Natural killer cell treated with Interleukin-12 subunit alpha and Interleukin-12 subunit beta and Interleukin-15 and Interleukin-18, amount 100 ng/mL, for 72 hours (primary cell): ENCODE measurements at regions not wholly inside any gene's neighbourhood (a gene's known extent, or its start where the extent isn't known, plus 50 kb on each side); places are given as distances from the start of the nearest gene placed in this dataset.
A peak's percentile ranks its signal among the peaks of the same experiment; 100 is the strongest.

Experiments
- ATAC-seq, 2 donors: fragments of 150-1000 bp; cut with Tn5 transposase in 1 of 2; sonication (Bioruptor Pico), chemical (Tn5 transposase) in 1 of 2; 2 replicates each; pipeline ENCODE4 v1.10.0; 2021
- DNase-seq: peaks from one replicate; pipeline ENCODE4 v3.0.0; 2022; ENCODE audit warnings: low spot score
- H3K27ac Mint-ChIP-seq, 2 donors: 1 replicate in 1 of 2; 2 replicates in 1 of 2; pipeline ENCODE4 v1.8.0; 2022; ENCODE audit warnings: mixed read lengths in 2 of 2, mild to moderate bottlenecking in 1 of 2, moderate library complexity in 1 of 2
- H3K27me3 Mint-ChIP-seq, 2 donors: 1 replicate in 1 of 2; 2 replicates in 1 of 2; pipeline ENCODE4 v1.8.0; 2022; ENCODE audit warnings: mixed read lengths in 2 of 2
- H3K36me3 Mint-ChIP-seq: one replicate; pipeline ENCODE4 v1.8.0; 2022; ENCODE audit warnings: mixed read lengths
- H3K4me1 Mint-ChIP-seq, 2 donors: 1 replicate in 1 of 2; 2 replicates in 1 of 2; pipeline ENCODE4 v1.8.0; 2022; ENCODE audit warnings: low read depth in 2 of 2, mixed read lengths in 2 of 2, mild to moderate bottlenecking in 1 of 2
- H3K4me3 Mint-ChIP-seq: one replicate; pipeline ENCODE4 v1.8.0; 2022; ENCODE audit warnings: mixed read lengths
- H3K9me3 Mint-ChIP-seq: 2 replicates; pipeline ENCODE4 v1.8.0; 2022; ENCODE audit warnings: mixed read lengths

GRCh38 chr3:177752831-177753230 is 555.5 kb upstream of the TBL1XR1 start:
- peaks cover 0 to 2% of the 10 kb centered on the region in 2 donors for H3K27me3 Mint-ChIP-seq

GRCh38 chr3:177753451-177754155 is 556.3 kb upstream of the TBL1XR1 start:
- no peaks in the 10 kb centered on the region for H3K27me3 Mint-ChIP-seq
- DNase-seq (no peak), ATAC-seq (peak in 1 of 2 donors; percentile 20)
- peaks cover 9 to 15% of the 10 kb centered on the region in 2 donors for H3K4me1 Mint-ChIP-seq
- H3K36me3 Mint-ChIP-seq: no peaks in the 10 kb centered on the region
- no peaks in the 10 kb centered on the region for H3K9me3 Mint-ChIP-seq
- H3K4me3 Mint-ChIP-seq: no peak overlapping the region
- no peak overlapping the region for H3K27ac Mint-ChIP-seq

More at GRCh38 chr3:177752831-177753230, 555.5 kb upstream of the TBL1XR1 start:
- Mint-ChIP-seq H3K4me1 (peaks cover 12 to 15% of the 10 kb centered on the region in 2 donors), H3K4me3 (no peak overlapping the region), H3K36me3 (no peaks in the 10 kb centered on the region), H3K9me3 (no peaks in the 10 kb centered on the region), H3K27ac (no peak overlapping the region)
- no peak for ATAC-seq
- DNase-seq: no peak

GRCh38 chr3:177754508-177754921 is 557.2 kb upstream of the TBL1XR1 start:
- peaks cover 9 to 15% of the 10 kb centered on the region in 2 donors for H3K4me1 Mint-ChIP-seq
- ATAC-seq: no peak

GRCh38 chr3:177758126-177758525 is 560.8 kb upstream of the TBL1XR1 start:
- H3K27ac Mint-ChIP-seq: no peak overlapping the region

More at GRCh38 chr3:177754508-177754921, 557.2 kb upstream of the TBL1XR1 start:
- Mint-ChIP-seq H3K36me3 (no peaks in the 10 kb centered on the region), H3K27me3 (no peaks in the 10 kb centered on the region), H3K9me3 (no peaks in the 10 kb centered on the region), H3K27ac (no peak overlapping the region), H3K4me3 (no peak overlapping the region)
- no peak for DNase-seq

DNA sequence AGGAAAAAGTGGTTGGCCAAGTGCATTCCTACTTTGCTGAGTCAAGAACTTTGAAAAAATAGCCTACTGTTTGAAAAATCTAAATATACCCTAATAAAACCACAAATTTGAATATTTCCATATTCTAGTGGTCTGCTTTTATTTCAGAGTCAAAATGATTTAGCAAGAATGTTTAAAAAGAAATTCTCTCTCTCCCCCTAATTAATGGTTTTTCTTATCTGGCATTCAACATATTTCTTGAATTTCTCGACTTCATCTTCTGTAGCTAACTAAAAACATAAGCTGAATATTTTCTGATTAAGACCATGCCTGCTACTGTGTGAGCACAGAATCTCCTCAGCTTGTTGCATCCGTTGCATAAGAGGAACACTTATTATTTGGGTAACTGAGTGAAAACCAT is 563.5 kb upstream of the TBL1XR1 start:
- H3K27me3 Mint-ChIP-seq: no peaks in the 10 kb centered on the region
- no peak overlapping the region for H3K4me3 Mint-ChIP-seq
- peak overlapping the region in 1 of 2 donors; percentile 54 for H3K27ac Mint-ChIP-seq
- H3K4me1 Mint-ChIP-seq: peaks cover 0 to 12% of the 10 kb centered on the region in 2 donors
- DNase-seq (no peak), ATAC-seq (no peak)
- H3K36me3 Mint-ChIP-seq: peaks cover 7% of the 10 kb centered on the region
- no peaks in the 10 kb centered on the region for H3K9me3 Mint-ChIP-seq

More at GRCh38 chr3:177758126-177758525, 560.8 kb upstream of the TBL1XR1 start:
- peaks cover 5 to 15% of the 10 kb centered on the region in 2 donors for H3K4me1 Mint-ChIP-seq
- peaks cover 7% of the 10 kb centered on the region for H3K36me3 Mint-ChIP-seq
- H3K4me3 Mint-ChIP-seq: no peak overlapping the region
- no peak for DNase-seq
- no peaks in the 10 kb centered on the region for H3K9me3 Mint-ChIP-seq
- H3K27me3 Mint-ChIP-seq: no peaks in the 10 kb centered on the region
- no peak for ATAC-seq

GRCh38 chr3:177764377-177764912 is 567.2 kb upstream of the TBL1XR1 start:
- H3K9me3 Mint-ChIP-seq: peaks cover 2% of the 10 kb centered on the region
- no peak overlapping the region for H3K27ac Mint-ChIP-seq

GRCh38 chr3:177764933-177765332 is 567.7 kb upstream of the TBL1XR1 start:
- DNase-seq: no peak
- peaks cover 4% of the 10 kb centered on the region for H3K9me3 Mint-ChIP-seq
- no peak overlapping the region for H3K27ac Mint-ChIP-seq
- H3K4me1 Mint-ChIP-seq: peaks cover 0 to 6% of the 10 kb centered on the region in 2 donors
- no peak for ATAC-seq
- peaks cover 12% of the 10 kb centered on the region for H3K36me3 Mint-ChIP-seq
- H3K4me3 Mint-ChIP-seq: no peak overlapping the region
- H3K27me3 Mint-ChIP-seq: no peaks in the 10 kb centered on the region

More at GRCh38 chr3:177764377-177764912, 567.2 kb upstream of the TBL1XR1 start:
- ATAC-seq: no peak
- Mint-ChIP-seq H3K27me3 (no peaks in the 10 kb centered on the region), H3K36me3 (peaks cover 12% of the 10 kb centered on the region), H3K4me3 (no peak overlapping the region), H3K4me1 (peaks cover 0 to 6% of the 10 kb centered on the region in 2 donors)
- no peak for DNase-seq

- H3K4me3 Mint-ChIP-seq: no peak overlapping the region
- peaks cover 4 to 5% of the 10 kb centered on the region in 2 donors for H3K4me1 Mint-ChIP-seq
- no peak overlapping the region for H3K27ac Mint-ChIP-seq
- H3K36me3 Mint-ChIP-seq: peaks cover 9% of the 10 kb centered on the region
- H3K9me3 Mint-ChIP-seq: peaks cover 4% of the 10 kb centered on the region
- no peaks in the 10 kb centered on the region for H3K27me3 Mint-ChIP-seq
- no peak for DNase-seq
- no peak for ATAC-seq
Observed at GRCh38 chr3:177770383-177771230, 573.3 kb upstream of the TBL1XR1 start.

GRCh38 chr3:177771780-177772179 is 574.5 kb upstream of the TBL1XR1 start:
- no peak for DNase-seq
- peaks cover 9% of the 10 kb centered on the region for H3K36me3 Mint-ChIP-seq
- ATAC-seq: no peak
- H3K9me3 Mint-ChIP-seq: peaks cover 4% of the 10 kb centered on the region
- no peak overlapping the region for H3K27ac Mint-ChIP-seq
- H3K4me3 Mint-ChIP-seq: no peak overlapping the region
- no peaks in the 10 kb centered on the region for H3K27me3 Mint-ChIP-seq
- H3K4me1 Mint-ChIP-seq: peaks cover 4 to 6% of the 10 kb centered on the region in 2 donors

DNA sequence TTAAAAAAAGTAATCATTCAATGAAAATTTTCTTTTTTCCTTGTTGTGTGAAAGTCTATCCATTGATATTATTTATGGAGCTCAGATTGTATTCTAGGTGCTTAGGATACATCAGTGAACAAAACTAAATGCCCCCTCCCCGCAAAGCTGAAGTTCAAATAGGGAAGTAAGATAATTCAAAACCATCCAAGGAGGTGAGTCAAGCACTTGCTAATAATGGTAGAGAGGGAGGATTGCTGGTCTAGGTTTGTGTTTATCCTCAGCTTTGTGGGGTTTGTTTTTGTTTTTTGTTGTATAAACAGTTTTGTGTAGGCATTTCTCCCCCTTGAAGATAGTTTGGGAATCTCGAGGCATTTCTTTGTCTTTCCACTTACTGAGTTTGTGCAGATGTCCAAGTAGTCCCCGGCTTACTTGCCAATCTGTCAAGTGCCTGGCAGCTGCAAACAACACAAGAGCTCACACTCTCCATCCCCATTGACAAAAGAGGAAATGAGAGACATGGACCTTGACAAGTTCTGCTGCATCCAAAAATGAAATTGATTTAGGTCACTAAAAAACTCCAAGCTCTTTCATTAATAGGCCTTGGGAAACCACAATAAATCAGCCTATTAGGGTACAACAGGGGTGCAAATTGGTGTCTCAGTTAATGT is 575.8 kb upstream of the TBL1XR1 start:
- Mint-ChIP-seq H3K36me3 (peaks cover 6% of the 10 kb centered on the region), H3K27ac (peak overlapping the region in 1 of 2 donors; percentile 25), H3K4me1 (peaks cover 10 to 12% of the 10 kb centered on the region in 2 donors), H3K9me3 (peaks cover 4% of the 10 kb centered on the region), H3K4me3 (no peak overlapping the region), H3K27me3 (no peaks in the 10 kb centered on the region)
- no peak for DNase-seq
- ATAC-seq: no peak

GRCh38 chr3:177773717-177774116 is 576.4 kb upstream of the TBL1XR1 start:
- H3K9me3 Mint-ChIP-seq: peaks cover 4% of the 10 kb centered on the region
- peaks cover 4% of the 10 kb centered on the region for H3K36me3 Mint-ChIP-seq
- H3K27me3 Mint-ChIP-seq: no peaks in the 10 kb centered on the region
- ATAC-seq: no peak
- no peak overlapping the region for H3K4me3 Mint-ChIP-seq
- DNase-seq: no peak
- H3K4me1 Mint-ChIP-seq: peaks cover 17 to 19% of the 10 kb centered on the region in 2 donors
- H3K27ac Mint-ChIP-seq: peak overlapping the region in 1 of 2 donors; percentile 25

GRCh38 chr3:177776661-177777101 is 579.4 kb upstream of the TBL1XR1 start:
- DNase-seq (no peak), ATAC-seq (no peak)
- Mint-ChIP-seq H3K4me3 (no peak overlapping the region), H3K9me3 (no peaks in the 10 kb centered on the region), H3K4me1 (peaks cover 19 to 24% of the 10 kb centered on the region in 2 donors), H3K27ac (no peak overlapping the region), H3K36me3 (peaks cover 4% of the 10 kb centered on the region), H3K27me3 (no peaks in the 10 kb centered on the region)

DNA sequence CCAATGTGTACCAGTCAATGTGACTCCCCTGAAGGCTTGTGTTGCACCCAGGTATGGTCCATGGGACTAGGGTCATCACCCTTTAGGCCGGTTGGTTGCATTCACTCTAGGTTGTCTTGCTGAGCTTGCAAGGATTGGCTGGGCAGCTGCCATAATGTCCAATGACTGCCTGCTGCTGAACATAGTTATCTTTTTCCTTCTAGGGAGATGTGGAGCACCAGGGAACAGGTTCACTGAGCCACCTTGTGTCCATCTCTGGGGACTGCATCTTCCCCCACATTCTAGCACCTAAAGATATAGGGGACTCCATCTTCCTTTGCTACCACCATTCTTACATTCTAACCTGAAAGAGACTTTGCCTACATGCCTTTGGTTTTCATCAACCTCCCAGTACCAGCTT is 580.4 kb upstream of the TBL1XR1 start:
- H3K4me3 Mint-ChIP-seq: no peak overlapping the region
- H3K4me1 Mint-ChIP-seq: peaks cover 19 to 24% of the 10 kb centered on the region in 2 donors
- H3K27ac Mint-ChIP-seq: peak overlapping the region in 1 of 2 donors; percentile 86
- H3K27me3 Mint-ChIP-seq: no peaks in the 10 kb centered on the region
- H3K9me3 Mint-ChIP-seq: no peaks in the 10 kb centered on the region
- DNase-seq (no peak), ATAC-seq (peak; percentile 53 to 71)
- peaks cover 4% of the 10 kb centered on the region for H3K36me3 Mint-ChIP-seq
